RWPE1 (cell line): ENCODE measurements at regions not wholly inside any gene's neighbourhood (a gene's known extent, or its start where the extent isn't known, plus 50 kb on each side); places are given as distances from the start of the nearest gene placed in this dataset.

Experiments used
- CTCF ChIA-PET: fragments of 350-600 bp; sonication (Branson Sonifier 250); formaldehyde crosslinking; extraction: SDS; loops from one replicate; lab custom pipeline; 2021; lab: Yijun Ruan, JAX
- POLR2A ChIA-PET: fragments of 400-600 bp; formaldehyde crosslinking; extraction: SDS; loops from one replicate; lab custom pipeline; 2020; ENCODE audit warnings: antibody characterized with exemption; ENCODE audit not compliant: low non-redundant PET; lab: Yijun Ruan, JAX
- DNase-seq: peaks from one replicate; pipeline ENCODE4 v3.0.0; 2012; ENCODE audit warnings: low spot score
- H3K27ac ChIP-seq: fragments of 450-650 bp; 2 replicates; pipeline ENCODE4 v1.5.1; 2017
- TF ChIP-seq, protein P1 (sequence below): fragments of 450-650 bp; conservative IDR thresholded peaks from 2 replicates; pipeline ENCODE4 v1.5.1; 2017; ENCODE audit warnings: low read depth, mild to moderate bottlenecking

- DNase-seq = no peak
- CTCF ChIA-PET = no interaction called here
- POLR2A ChIA-PET = no interaction called here
- no peak overlapping the region for H3K27ac ChIP-seq
- TF ChIP-seq, protein P1, sequence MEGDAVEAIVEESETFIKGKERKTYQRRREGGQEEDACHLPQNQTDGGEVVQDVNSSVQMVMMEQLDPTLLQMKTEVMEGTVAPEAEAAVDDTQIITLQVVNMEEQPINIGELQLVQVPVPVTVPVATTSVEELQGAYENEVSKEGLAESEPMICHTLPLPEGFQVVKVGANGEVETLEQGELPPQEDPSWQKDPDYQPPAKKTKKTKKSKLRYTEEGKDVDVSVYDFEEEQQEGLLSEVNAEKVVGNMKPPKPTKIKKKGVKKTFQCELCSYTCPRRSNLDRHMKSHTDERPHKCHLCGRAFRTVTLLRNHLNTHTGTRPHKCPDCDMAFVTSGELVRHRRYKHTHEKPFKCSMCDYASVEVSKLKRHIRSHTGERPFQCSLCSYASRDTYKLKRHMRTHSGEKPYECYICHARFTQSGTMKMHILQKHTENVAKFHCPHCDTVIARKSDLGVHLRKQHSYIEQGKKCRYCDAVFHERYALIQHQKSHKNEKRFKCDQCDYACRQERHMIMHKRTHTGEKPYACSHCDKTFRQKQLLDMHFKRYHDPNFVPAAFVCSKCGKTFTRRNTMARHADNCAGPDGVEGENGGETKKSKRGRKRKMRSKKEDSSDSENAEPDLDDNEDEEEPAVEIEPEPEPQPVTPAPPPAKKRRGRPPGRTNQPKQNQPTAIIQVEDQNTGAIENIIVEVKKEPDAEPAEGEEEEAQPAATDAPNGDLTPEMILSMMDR = no peak
These were observed 269.7 kb upstream of the GAS1 start for GRCh38 chr9:87216897-87217455.

GRCh38 chr9:87223392-87224246 lies 274.0 kb upstream of the DAPK1 start:
- TF ChIP-seq, protein P1 = no peak
- no peak overlapping the region for H3K27ac ChIP-seq
- no peak for DNase-seq
- ChIA-PET CTCF (no interaction called here), POLR2A (no interaction called here)

DNA sequence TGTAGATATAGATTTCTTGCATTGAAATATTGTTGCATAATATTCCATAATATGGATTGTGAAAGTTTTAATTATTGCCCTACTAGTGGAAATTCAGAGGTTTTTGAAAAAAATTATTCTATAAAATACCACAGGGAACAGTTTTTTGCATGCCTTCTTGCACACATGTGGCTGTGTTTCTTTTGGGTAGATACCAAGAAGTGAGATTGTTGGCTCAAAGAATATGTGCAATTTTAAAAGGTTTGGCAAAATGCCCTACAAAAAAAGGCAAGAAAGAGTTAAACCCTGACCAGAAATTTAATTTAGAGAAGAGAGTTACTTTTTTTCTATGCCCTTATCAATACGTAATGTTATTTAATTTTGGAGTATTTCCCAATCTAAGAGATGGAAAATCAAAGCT lies 270.8 kb upstream of the DAPK1 start:
- ChIA-PET CTCF (no interaction called here), POLR2A (no interaction called here)
- no peak overlapping the region for H3K27ac ChIP-seq
- no peak for DNase-seq
- TF ChIP-seq, protein P1 = no peak

DNA sequence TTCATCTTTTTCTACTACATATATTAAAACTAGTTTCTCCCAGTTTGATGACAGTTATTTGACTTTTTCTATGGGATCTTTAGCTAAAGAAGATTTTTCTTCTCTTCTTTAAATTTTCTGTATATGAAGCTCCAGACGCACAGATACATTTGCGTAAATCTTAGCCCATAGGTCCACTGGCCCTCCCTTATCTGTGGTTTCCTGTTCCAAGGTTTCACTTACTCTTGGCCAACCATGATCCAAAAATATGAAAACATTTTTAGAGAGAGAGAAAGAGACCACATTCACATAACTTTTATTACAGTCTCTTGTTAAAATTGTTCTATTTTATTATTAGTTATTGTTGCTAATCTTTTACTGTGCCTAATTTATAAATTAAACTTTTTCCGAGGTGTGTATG lies 270.2 kb upstream of the DAPK1 start:
- no peak for DNase-seq
- ChIA-PET POLR2A (no interaction called here), CTCF (no interaction called here)
- TF ChIP-seq, protein P1 = no peak
- no peak overlapping the region for H3K27ac ChIP-seq

DNA sequence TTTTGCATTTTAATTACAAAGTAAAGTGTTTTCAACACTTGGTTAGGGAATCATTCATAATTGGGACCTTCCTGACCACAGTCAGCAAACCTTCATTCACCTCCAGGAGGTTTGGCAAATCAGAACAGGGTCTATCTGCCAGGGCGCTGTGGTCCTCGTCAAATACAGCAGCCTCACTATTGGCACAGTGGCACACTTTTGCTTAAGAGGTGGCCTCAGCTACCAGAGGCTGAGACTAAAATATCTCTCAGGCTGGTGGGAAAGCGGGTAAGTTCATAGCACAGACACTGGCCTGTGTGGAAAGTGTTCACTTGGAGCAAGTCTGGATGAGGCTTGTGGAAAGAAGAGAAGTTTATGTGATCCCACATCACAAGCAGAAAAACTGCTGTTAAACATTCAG lies 268.6 kb upstream of the DAPK1 start:
- CTCF ChIA-PET = no interaction called here
- POLR2A ChIA-PET = no interaction called here

GRCh38 chr9:87233431-87233830 lies 264.2 kb upstream of the DAPK1 start:
- TF ChIP-seq, protein P1 = no peak
- ChIA-PET POLR2A (no interaction called here), CTCF (interaction anchor here (0.6 kb wide), 1 partner anchor 233 kb away, joined by 3 read pairs; no protein-coding TSS in a partner anchor)
- DNase-seq = no peak
- H3K27ac ChIP-seq = no peak overlapping the region

More for the DNA sequence above, 268.6 kb upstream of the DAPK1 start:
- TF ChIP-seq, protein P1 = no peak
- H3K27ac ChIP-seq = no peak overlapping the region
- no peak for DNase-seq
